GM21381 (cell line): ENCODE measurements at regions not wholly inside any gene's neighbourhood (a gene's known extent, or its start where the extent isn't known, plus 50 kb on each side); places are given as distances from the start of the nearest gene placed in this dataset.

Source experiments
- ATAC-seq: cut with Tn5 transposase; IDR thresholded peaks from one replicate; pipeline ENCODE4 v1.9.1; 2021; ENCODE audit warnings: mild to moderate bottlenecking, moderate library complexity; ENCODE audit not compliant: unreplicated experiment

GRCh38 chr3:59593380-59593779, 543.6 kb upstream of the CFAP20DC start:
- ATAC-seq = no peak

GRCh38 chr3:59580996-59581395, 531.2 kb upstream of the CFAP20DC start:
- ATAC-seq = no peak

- no peak for ATAC-seq
Measured at GRCh38 chr3:59580499-59580898, 530.7 kb upstream of the CFAP20DC start.

GRCh38 chr3:59578129-59578528, 528.3 kb upstream of the CFAP20DC start:
- ATAC-seq = no peak

GRCh38 chr3:59576606-59577005, 526.8 kb upstream of the CFAP20DC start:
- ATAC-seq = no peak

GRCh38 chr3:59575113-59576001, 525.5 kb upstream of the CFAP20DC start:
- peak; percentile 72 for ATAC-seq

GRCh38 chr3:59573911-59574310, 524.1 kb upstream of the CFAP20DC start:
- no peak for ATAC-seq

GRCh38 chr3:59572106-59572505, 522.3 kb upstream of the CFAP20DC start:
- ATAC-seq = no peak

GRCh38 chr3:59570806-59571205, 521.0 kb upstream of the CFAP20DC start:
- no peak for ATAC-seq

- ATAC-seq = no peak
Measured at GRCh38 chr3:59567661-59568060, 517.8 kb upstream of the CFAP20DC start.

GRCh38 chr3:59566481-59566975, 516.7 kb upstream of the CFAP20DC start:
- peak; percentile 99 for ATAC-seq

GRCh38 chr3:59565125-59565524, 515.3 kb upstream of the CFAP20DC start:
- ATAC-seq = no peak

GRCh38 chr3:59563966-59564365, 514.1 kb upstream of the CFAP20DC start:
- ATAC-seq = no peak

- no peak for ATAC-seq
Measured at GRCh38 chr3:59563072-59563605, 513.3 kb upstream of the CFAP20DC start.

- no peak for ATAC-seq
Measured at GRCh38 chr3:59559721-59560435, 510.1 kb upstream of the CFAP20DC start.

GRCh38 chr3:59558906-59559720, 509.3 kb upstream of the CFAP20DC start:
- no peak for ATAC-seq

- ATAC-seq = no peak
Measured at GRCh38 chr3:59555593-59556315, 505.9 kb upstream of the CFAP20DC start.

- ATAC-seq = no peak
Measured at GRCh38 chr3:59553076-59553475, 503.3 kb upstream of the CFAP20DC start.

- no peak for ATAC-seq
Measured at GRCh38 chr3:59551834-59552233, 502.0 kb upstream of the CFAP20DC start.

GRCh38 chr3:59549962-59550361, 500.1 kb upstream of the CFAP20DC start:
- no peak for ATAC-seq
